Nephron (organoid): ENCODE measurements at regions not wholly inside any gene's neighbourhood (a gene's known extent, or its start where the extent isn't known, plus 50 kb on each side); places are given as distances from the start of the nearest gene placed in this dataset.

Experiments used
- H3K27ac Mint-ChIP-seq, 3 experiments: 2 replicates each; pipeline ENCODE4 v1.8.0; 2020; ENCODE audit warnings: mixed read lengths in 3 of 3, mild to moderate bottlenecking in 2 of 3, moderate library complexity in 1 of 3
- H3K27me3 Mint-ChIP-seq: 2 replicates; pipeline ENCODE4 v1.8.0; 2021; ENCODE audit warnings: low read depth, mild to moderate bottlenecking, moderate library complexity, mixed read lengths
- H3K36me3 Mint-ChIP-seq: 2 replicates; pipeline ENCODE4 v1.8.0; 2020; ENCODE audit warnings: low read depth, mixed read lengths
- H3K4me1 Mint-ChIP-seq: 2 replicates; pipeline ENCODE4 v1.8.0; 2020; ENCODE audit warnings: mixed read lengths
- H3K4me3 Mint-ChIP-seq, 3 experiments: 2 replicates each; pipeline ENCODE4 v1.8.0; 2020; ENCODE audit warnings: mild to moderate bottlenecking in 3 of 3, mixed read lengths in 3 of 3, moderate library complexity in 2 of 3
- H3K9me3 Mint-ChIP-seq: 2 replicates; pipeline ENCODE4 v1.8.0; 2020; ENCODE audit warnings: mixed read lengths
- TF ChIP-seq, protein P1 (sequence below), 3 experiments: fragments of 200-600 bp; sonication (generic); IDR thresholded peaks; one replicate each; pipeline ENCODE4 v1.5.0; 2021; ENCODE audit warnings: antibody characterized with exemption in 3 of 3; ENCODE audit not compliant: unreplicated experiment in 3 of 3

DNA sequence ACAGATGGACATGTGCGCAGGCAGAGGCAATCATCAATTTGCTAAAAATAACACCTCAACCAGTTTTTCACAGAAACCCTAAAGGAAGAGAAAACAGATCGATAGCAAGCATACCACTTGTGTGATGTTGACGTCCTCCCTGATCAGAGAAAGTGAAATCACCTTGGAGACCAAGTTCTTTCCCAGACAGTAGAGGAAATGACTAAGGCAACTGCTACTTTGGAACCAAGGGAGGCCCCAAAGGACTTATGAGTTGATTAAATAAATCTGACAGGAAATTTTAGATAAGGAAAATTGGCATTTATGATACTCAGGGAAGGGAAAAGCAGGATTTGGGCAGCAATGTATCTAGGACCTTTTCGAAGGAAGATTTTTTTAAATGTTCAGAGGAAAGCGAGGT, 267.1 kb upstream of the ASIC2 start:
- no peaks in the 10 kb centered on the region for H3K4me1 Mint-ChIP-seq
- H3K27ac Mint-ChIP-seq = no peak overlapping the region
- H3K27me3 Mint-ChIP-seq = peaks cover 28% of the 10 kb centered on the region

DNA sequence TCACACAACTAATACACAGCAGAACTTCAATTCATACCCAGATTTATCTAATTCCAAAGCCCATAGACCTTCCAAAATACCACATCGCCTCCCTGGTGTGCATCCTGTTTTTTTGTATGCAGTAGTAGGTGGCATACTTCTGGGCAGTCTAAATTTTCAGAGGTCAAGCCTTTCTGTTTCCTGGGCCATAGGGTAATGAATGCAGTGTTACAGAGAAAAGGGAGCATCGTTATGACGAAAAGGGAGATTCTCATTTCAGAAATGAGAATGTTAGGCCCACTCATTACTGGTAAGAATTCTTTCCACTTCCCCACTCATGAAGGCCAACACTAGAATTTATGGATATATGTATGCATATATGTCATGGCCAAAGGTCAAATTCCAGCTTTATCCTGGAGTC, 267.8 kb upstream of the ASIC2 start:
- peaks cover 35% of the 10 kb centered on the region for H3K27me3 Mint-ChIP-seq
- peaks cover 15% of the 10 kb centered on the region for H3K9me3 Mint-ChIP-seq
- H3K4me3 Mint-ChIP-seq = no peak overlapping the region
- no peak overlapping the region for H3K27ac Mint-ChIP-seq
- no peaks in the 10 kb centered on the region for H3K4me1 Mint-ChIP-seq
- H3K36me3 Mint-ChIP-seq = no peaks in the 10 kb centered on the region
- TF ChIP-seq, protein P1, sequence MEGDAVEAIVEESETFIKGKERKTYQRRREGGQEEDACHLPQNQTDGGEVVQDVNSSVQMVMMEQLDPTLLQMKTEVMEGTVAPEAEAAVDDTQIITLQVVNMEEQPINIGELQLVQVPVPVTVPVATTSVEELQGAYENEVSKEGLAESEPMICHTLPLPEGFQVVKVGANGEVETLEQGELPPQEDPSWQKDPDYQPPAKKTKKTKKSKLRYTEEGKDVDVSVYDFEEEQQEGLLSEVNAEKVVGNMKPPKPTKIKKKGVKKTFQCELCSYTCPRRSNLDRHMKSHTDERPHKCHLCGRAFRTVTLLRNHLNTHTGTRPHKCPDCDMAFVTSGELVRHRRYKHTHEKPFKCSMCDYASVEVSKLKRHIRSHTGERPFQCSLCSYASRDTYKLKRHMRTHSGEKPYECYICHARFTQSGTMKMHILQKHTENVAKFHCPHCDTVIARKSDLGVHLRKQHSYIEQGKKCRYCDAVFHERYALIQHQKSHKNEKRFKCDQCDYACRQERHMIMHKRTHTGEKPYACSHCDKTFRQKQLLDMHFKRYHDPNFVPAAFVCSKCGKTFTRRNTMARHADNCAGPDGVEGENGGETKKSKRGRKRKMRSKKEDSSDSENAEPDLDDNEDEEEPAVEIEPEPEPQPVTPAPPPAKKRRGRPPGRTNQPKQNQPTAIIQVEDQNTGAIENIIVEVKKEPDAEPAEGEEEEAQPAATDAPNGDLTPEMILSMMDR (IDR thresholded peaks at IDR 0.05; ENCODE audit: unreplicated experiment in 3 of 3) = no peak

More for the DNA sequence above, 267.1 kb upstream of the ASIC2 start:
- Mint-ChIP-seq H3K36me3 (no peaks in the 10 kb centered on the region), H3K4me3 (no peak overlapping the region), H3K9me3 (peaks cover 15% of the 10 kb centered on the region)
- TF ChIP-seq, protein P1 (IDR thresholded peaks at IDR 0.05; ENCODE audit: unreplicated experiment in 3 of 3) = no peak

DNA sequence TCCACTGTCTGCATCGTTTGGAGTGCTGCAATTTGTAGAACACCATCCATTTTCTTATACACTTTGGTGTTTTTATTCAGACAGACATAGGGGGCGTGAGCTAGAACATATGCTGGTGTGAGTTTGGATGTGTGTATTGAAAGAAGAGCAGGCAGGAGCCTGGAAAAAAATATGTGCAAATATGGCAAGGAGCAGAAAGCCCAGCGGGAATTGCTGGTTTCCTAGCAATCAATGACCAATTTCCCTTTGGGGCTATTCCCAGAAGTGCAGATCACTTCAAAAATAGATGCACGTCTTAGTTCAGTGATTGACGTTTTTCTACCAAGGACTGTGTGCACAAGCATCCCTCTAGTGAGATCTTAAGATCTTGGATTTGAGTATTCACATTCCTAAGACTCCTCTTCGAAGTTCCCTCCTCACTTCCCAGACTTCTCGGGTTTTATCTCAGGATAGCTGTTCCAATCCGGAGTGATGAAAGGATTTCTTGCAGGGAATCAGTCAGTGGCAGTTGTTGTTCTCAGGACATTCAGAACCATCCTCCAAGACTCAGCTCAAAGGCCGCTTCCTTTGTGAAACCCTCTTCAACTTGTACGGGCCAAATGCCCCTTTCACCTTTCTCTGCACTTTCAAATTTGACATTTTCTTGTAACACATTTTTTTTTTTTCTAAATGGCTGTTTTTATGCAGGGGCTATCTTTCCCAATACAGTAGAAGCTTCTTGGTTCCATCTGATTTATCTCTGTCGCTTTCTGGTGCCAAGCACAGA, 268.7 kb upstream of the ASIC2 start:
- H3K27ac Mint-ChIP-seq = no peak overlapping the region
- H3K27me3 Mint-ChIP-seq = peaks cover 39% of the 10 kb centered on the region
- H3K9me3 Mint-ChIP-seq = peaks cover 15% of the 10 kb centered on the region
- H3K4me1 Mint-ChIP-seq = no peaks in the 10 kb centered on the region
- TF ChIP-seq, protein P1 (IDR thresholded peaks at IDR 0.05; ENCODE audit: unreplicated experiment in 3 of 3) = no peak
- H3K4me3 Mint-ChIP-seq = no peak overlapping the region
- no peaks in the 10 kb centered on the region for H3K36me3 Mint-ChIP-seq

DNA sequence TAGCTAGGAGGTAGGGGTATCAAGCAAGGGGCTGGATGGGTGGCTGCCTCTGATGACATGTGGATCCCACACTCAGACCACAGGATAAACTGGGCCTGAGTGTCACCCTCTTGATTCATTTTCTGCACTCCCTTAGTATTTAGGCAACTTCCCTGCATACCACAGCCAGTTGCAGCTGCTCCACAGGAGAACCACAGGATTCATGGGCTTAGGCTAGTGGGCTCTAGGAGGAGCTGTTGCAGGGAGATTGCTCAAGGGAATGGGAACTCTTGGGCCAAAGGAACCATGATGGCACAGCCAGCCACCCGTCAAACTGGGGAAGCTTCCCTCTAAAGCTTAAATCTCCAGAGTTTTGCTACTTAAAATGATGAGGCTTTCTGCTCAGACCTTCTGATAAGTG, 269.7 kb upstream of the ASIC2 start:
- H3K27ac Mint-ChIP-seq = no peak overlapping the region
- H3K9me3 Mint-ChIP-seq = peaks cover 10% of the 10 kb centered on the region
- TF ChIP-seq, protein P1 (IDR thresholded peaks at IDR 0.05; ENCODE audit: unreplicated experiment in 3 of 3) = no peak
- peaks cover 39% of the 10 kb centered on the region for H3K27me3 Mint-ChIP-seq
- H3K36me3 Mint-ChIP-seq = no peaks in the 10 kb centered on the region
- H3K4me1 Mint-ChIP-seq = no peaks in the 10 kb centered on the region
- H3K4me3 Mint-ChIP-seq = no peak overlapping the region

DNA sequence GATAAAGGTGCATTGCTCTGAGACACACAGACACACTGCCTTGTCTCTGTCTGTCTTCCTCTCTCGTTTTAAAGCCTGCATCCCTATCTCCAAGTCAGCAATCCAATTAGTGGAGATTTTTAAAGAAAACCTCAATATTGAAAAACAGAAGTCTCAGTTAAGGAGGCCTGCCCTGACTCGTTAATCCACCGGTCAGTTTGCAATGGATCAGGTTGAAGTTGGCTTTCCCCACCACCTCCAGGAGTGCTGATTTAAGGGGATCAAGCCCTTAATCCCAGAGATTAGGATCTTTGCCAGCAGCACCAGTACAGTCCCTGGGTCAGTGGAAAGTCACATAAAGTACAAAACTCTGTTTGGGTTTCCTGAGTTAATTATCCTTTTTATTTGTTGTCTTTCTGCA, 271.1 kb upstream of the ASIC2 start:
- TF ChIP-seq, protein P1 (IDR thresholded peaks at IDR 0.05; ENCODE audit: unreplicated experiment in 3 of 3) = no peak
- Mint-ChIP-seq H3K4me3 (no peak overlapping the region), H3K9me3 (peaks cover 5% of the 10 kb centered on the region), H3K27me3 (peaks cover 34% of the 10 kb centered on the region), H3K27ac (no peak overlapping the region), H3K36me3 (no peaks in the 10 kb centered on the region), H3K4me1 (no peaks in the 10 kb centered on the region)

DNA sequence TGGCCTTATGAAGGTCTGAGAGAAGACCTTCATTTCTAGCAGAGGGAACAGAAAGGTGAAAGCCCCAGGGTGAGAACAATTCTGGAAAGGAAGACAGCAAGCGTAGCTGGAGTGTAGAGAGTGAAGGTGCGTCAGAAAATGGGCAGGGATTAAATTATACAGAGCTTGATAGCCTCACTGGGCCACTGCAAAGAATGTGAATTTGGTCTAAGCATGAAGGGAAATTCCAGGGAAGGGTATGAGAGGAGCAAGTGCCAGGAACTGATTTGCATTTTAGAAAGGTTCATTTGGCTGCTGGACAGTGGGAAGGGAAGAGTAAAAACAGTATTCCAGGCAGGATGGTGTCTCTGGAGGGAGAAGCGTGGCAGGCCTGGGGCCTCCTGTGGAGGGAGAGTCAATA, 274.1 kb upstream of the ASIC2 start:
- H3K27me3 Mint-ChIP-seq = peaks cover 34% of the 10 kb centered on the region
- TF ChIP-seq, protein P1 (IDR thresholded peaks at IDR 0.05; ENCODE audit: unreplicated experiment in 3 of 3) = no peak
- H3K4me1 Mint-ChIP-seq = no peaks in the 10 kb centered on the region
- no peaks in the 10 kb centered on the region for H3K36me3 Mint-ChIP-seq
- no peaks in the 10 kb centered on the region for H3K9me3 Mint-ChIP-seq
- no peak overlapping the region for H3K4me3 Mint-ChIP-seq
- H3K27ac Mint-ChIP-seq = no peak overlapping the region
